Esophagus squamous epithelium (tissue), 5 donors: ENCODE measurements at regions not wholly inside any gene's neighbourhood (a gene's known extent, or its start where the extent isn't known, plus 50 kb on each side); places are given as distances from the start of the nearest gene placed in this dataset.

Source experiments
- DNase-seq: peaks from one replicate; lab custom pipeline; 2025; lab: John Stamatoyannopoulos, UW
- H3K27ac ChIP-seq, 4 donors: fragments of 200-600 bp; sonication (generic); one replicate each; pipeline ENCODE4 v1.5.1; 2016 to 2019; ENCODE audit warnings: mild to moderate bottlenecking in 1 of 4
- H3K27me3 ChIP-seq, 4 donors: fragments of 200-600 bp; sonication (generic); 1 replicate in 3 of 4; 2 replicates in 1 of 4; pipeline versions ENCODE4 v1.5.1 to v1.6.0; 2017 to 2021; ENCODE audit warnings: antibody characterized with exemption in 1 of 4
- H3K36me3 ChIP-seq, 3 donors: fragments of 200-600 bp; sonication (generic); one replicate each; pipeline ENCODE4 v1.5.1; 2016 to 2019
- H3K4me1 ChIP-seq, 3 donors: fragments of 200-600 bp; sonication (generic); one replicate each; pipeline ENCODE4 v1.5.1; 2017 to 2019
- H3K4me3 ChIP-seq, 4 donors: fragments of 200-600 bp; sonication (generic); 1 replicate in 3 of 4; 2 replicates in 1 of 4; pipeline ENCODE4 v1.5.1; 2016 to 2019; ENCODE audit warnings: mild to moderate bottlenecking in 2 of 4, moderate library complexity in 1 of 4
- H3K9me3 ChIP-seq, 3 donors: fragments of 200-600 bp; sonication (generic); one replicate each; pipeline ENCODE4 v1.5.1; 2016 to 2019
- POLR2A ChIP-seq, 4 donors: fragments of 450-650 bp; IDR thresholded peaks; one replicate each; pipeline ENCODE4 v1.6.1; 2017; ENCODE audit warnings: antibody characterized with exemption in 4 of 4, mild to moderate bottlenecking in 4 of 4, moderate library complexity in 3 of 4
- WGBS, 2 donors: methylation state at CpG; one replicate each; pipeline ENCODE4 v1.1.5; 2018; 5-methylcytosine and 5-hydroxymethylcytosine counted together
- intact Hi-C: fragments of 100-400 bp; cut with DNase I; formaldehyde crosslinking; loops from one replicate; pipeline ENCODE4 v1.15.0; 2022
- TF ChIP-seq, protein P1 (sequence below), 6 experiments: fragments of 450-650 bp in 4 of 6; fragments of 200-600 bp in 2 of 6; sonication (generic) in 2 of 6; IDR thresholded peaks; one replicate each; pipeline ENCODE4 v1.5.1; 2016 to 2019; ENCODE audit warnings: antibody characterized with exemption in 6 of 6, mild to moderate bottlenecking in 4 of 6, moderate library complexity in 4 of 6
- donor health status: DM: yes; HTN: yes; CAD: no.

GRCh38 chr7:34544621-34545020, 113.4 kb upstream of the NPSR1 start:
- 88 to 91% methylated on average over 10 to 13 of the region's 13 CpGs for WGBS, 2 donors
- H3K27ac ChIP-seq = no peak overlapping the region
- H3K27me3 ChIP-seq = no peaks in the 10 kb centered on the region
- DNase-seq = no peak
- no peaks in the 10 kb centered on the region for H3K4me1 ChIP-seq
- TF ChIP-seq, protein P1, sequence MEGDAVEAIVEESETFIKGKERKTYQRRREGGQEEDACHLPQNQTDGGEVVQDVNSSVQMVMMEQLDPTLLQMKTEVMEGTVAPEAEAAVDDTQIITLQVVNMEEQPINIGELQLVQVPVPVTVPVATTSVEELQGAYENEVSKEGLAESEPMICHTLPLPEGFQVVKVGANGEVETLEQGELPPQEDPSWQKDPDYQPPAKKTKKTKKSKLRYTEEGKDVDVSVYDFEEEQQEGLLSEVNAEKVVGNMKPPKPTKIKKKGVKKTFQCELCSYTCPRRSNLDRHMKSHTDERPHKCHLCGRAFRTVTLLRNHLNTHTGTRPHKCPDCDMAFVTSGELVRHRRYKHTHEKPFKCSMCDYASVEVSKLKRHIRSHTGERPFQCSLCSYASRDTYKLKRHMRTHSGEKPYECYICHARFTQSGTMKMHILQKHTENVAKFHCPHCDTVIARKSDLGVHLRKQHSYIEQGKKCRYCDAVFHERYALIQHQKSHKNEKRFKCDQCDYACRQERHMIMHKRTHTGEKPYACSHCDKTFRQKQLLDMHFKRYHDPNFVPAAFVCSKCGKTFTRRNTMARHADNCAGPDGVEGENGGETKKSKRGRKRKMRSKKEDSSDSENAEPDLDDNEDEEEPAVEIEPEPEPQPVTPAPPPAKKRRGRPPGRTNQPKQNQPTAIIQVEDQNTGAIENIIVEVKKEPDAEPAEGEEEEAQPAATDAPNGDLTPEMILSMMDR (IDR thresholded peaks at IDR 0.05) = no peak
- TF ChIP-seq POLR2A (IDR thresholded peaks at IDR 0.05) = no peak
- intact Hi-C loops = no loop called here
- no peaks in the 10 kb centered on the region for H3K36me3 ChIP-seq
- H3K4me3 ChIP-seq = no peak overlapping the region
- peaks cover 0 to 5% (median 3%) of the 10 kb centered on the region in 3 donors for H3K9me3 ChIP-seq

- H3K27ac ChIP-seq = no peak overlapping the region
- no peak for DNase-seq
- intact Hi-C loops = no loop called here
- 61 to 77% methylated on average over 2 of the region's 2 CpGs for WGBS, 2 donors
- H3K9me3 ChIP-seq = peaks cover 0 to 12% (median 0%) of the 10 kb centered on the region in 3 donors
- no peaks in the 10 kb centered on the region for H3K27me3 ChIP-seq
- TF ChIP-seq POLR2A (IDR thresholded peaks at IDR 0.05) = no peak
- TF ChIP-seq, protein P1 (IDR thresholded peaks at IDR 0.05) = no peak
- H3K4me1 ChIP-seq = no peaks in the 10 kb centered on the region
- H3K4me3 ChIP-seq = no peak overlapping the region
- H3K36me3 ChIP-seq = no peaks in the 10 kb centered on the region
These were observed 107.0 kb upstream of the NPSR1 start for GRCh38 chr7:34550996-34551395.

DNA sequence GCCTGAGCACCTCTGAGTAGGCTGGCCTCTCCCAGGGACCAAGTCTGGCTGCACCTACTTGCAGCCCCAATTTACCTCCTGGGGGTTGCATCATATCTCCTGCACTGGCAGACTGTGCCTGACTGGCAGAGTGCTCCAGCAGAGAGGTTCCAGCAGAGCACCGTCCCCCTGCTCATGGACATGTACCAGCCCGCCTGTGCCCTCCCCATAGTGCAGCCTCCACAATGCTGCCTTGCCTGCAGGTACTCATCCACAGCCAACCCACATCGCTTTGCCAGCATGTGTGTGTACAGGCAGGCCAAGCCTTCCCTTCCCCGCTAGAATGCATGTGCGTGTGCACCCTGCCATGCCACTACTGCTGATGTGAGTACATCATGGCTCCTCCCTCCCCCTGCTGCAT, 105.5 kb upstream of the NPSR1 start:
- 65% methylated on average over 5 of the region's 5 CpGs; no CpG with 5 or more reads in 1 of the 2 donors for WGBS, 2 donors
- no peak overlapping the region for H3K4me3 ChIP-seq
- H3K4me1 ChIP-seq = no peaks in the 10 kb centered on the region
- TF ChIP-seq, protein P1 (IDR thresholded peaks at IDR 0.05) = no peak
- TF ChIP-seq POLR2A (IDR thresholded peaks at IDR 0.05) = no peak
- H3K27me3 ChIP-seq = no peaks in the 10 kb centered on the region
- no peaks in the 10 kb centered on the region for H3K36me3 ChIP-seq
- intact Hi-C loops = no loop called here
- H3K9me3 ChIP-seq = peaks cover 0 to 12% (median 0%) of the 10 kb centered on the region in 3 donors
- H3K27ac ChIP-seq = no peak overlapping the region
- DNase-seq = no peak

DNA sequence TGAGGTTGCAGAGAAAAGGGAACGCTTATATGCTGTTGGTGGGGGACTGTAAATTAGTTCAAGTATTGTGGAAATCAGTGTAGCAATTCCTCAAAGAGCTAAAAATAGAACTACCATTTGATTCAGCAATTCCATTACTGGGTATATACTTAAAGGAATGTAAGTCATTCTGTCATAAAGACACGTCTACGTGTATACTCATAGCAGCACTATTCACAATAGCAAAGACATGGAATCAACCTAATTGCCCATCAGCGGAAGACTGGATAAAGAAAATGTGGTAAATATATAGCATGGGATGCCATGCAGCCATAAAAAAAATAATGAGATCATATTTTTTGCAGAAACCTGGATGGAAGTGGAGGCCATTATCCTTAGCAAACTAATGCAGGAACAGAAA, 100.0 kb upstream of the NPSR1 start:
- intact Hi-C loops = no loop called here
- Histone ChIP-seq H3K4me3 (no peak overlapping the region), H3K9me3 (peaks cover 0 to under 1% (median 0%) of the 10 kb centered on the region in 3 donors), H3K27ac (no peak overlapping the region), H3K36me3 (no peaks in the 10 kb centered on the region), H3K4me1 (no peaks in the 10 kb centered on the region), H3K27me3 (no peaks in the 10 kb centered on the region)
- no peak for DNase-seq
- TF ChIP-seq, protein P1 (IDR thresholded peaks at IDR 0.05) = no peak
- TF ChIP-seq POLR2A (IDR thresholded peaks at IDR 0.05) = no peak
- WGBS, 2 donors = 93 to 95% methylated on average over 4 of the region's 4 CpGs

- Histone ChIP-seq H3K27ac (no peak overlapping the region), H3K36me3 (no peaks in the 10 kb centered on the region), H3K9me3 (no peaks in the 10 kb centered on the region), H3K4me1 (no peaks in the 10 kb centered on the region), H3K4me3 (no peak overlapping the region), H3K27me3 (no peaks in the 10 kb centered on the region)
- WGBS, 2 donors = 71 to 75% methylated on average over 7 of the region's 7 CpGs
- DNase-seq = no peak
- intact Hi-C loops = no loop called here
- TF ChIP-seq POLR2A (IDR thresholded peaks at IDR 0.05) = no peak
- TF ChIP-seq, protein P1 (IDR thresholded peaks at IDR 0.05) = no peak
These were observed 93.9 kb upstream of the NPSR1 start for GRCh38 chr7:34564091-34564490.
